Heart left ventricle (tissue), 16 donors: ENCODE measurements at regions not wholly inside any gene's neighbourhood (a gene's known extent, or its start where the extent isn't known, plus 50 kb on each side); places are given as distances from the start of the nearest gene placed in this dataset.
"Not testable (repeated sequence)": the region's sequence is repeated elsewhere in the genome, so short reads cannot be mapped to it uniquely, and the experiment has no call there.

Source experiments
- ATAC-seq, 4 donors: fragments of 200-7000 bp; cut with Tn5 transposase; one replicate each; pipeline ENCODE4 v1.9.1; 2020 to 2022; ENCODE audit warnings: moderate library complexity in 4 of 4, mild to moderate bottlenecking in 3 of 4, moderate number of reproducible peaks in 1 of 4
- DNase-seq, 5 donors: peaks; one replicate each; pipeline ENCODE4 v3.0.0-alpha.2; 2020
- H3K27ac ChIP-seq, 12 donors: fragments of 200-600 bp; sonication (generic) in 4 of 12; one replicate each; pipeline versions ENCODE4 v1.5.0 to v1.8.0; 2016 to 2022; ENCODE audit warnings: mild to moderate bottlenecking in 2 of 12
- H3K27me3 ChIP-seq, 9 donors: fragments of 200-600 bp; sonication (generic) in 2 of 9; one replicate each; pipeline versions ENCODE4 v1.5.1 to v1.8.0; 2016 to 2022; ENCODE audit warnings: mild to moderate bottlenecking in 3 of 9
- H3K36me3 ChIP-seq, 9 donors: fragments of 200-600 bp; sonication (generic) in 2 of 9; one replicate each; pipeline versions ENCODE4 v1.5.0 to v1.8.0; 2018 to 2022; ENCODE audit warnings: mild to moderate bottlenecking in 2 of 9
- H3K4me1 ChIP-seq, 12 donors: fragments of 200-600 bp; sonication (generic) in 4 of 12; one replicate each; pipeline versions ENCODE4 v1.5.0 to v1.8.0; 2016 to 2022; ENCODE audit warnings: mild to moderate bottlenecking in 3 of 12
- H3K4me3 ChIP-seq, 12 donors: fragments of 200-600 bp; sonication (generic) in 4 of 12; one replicate each; pipeline versions ENCODE4 v1.5.0 to v1.8.0; 2017 to 2022; ENCODE audit warnings: mild to moderate bottlenecking in 9 of 12, moderate library complexity in 4 of 12
- H3K9me3 ChIP-seq, 12 donors: fragments of 200-600 bp; sonication (generic) in 4 of 12; one replicate each; pipeline versions ENCODE4 v1.5.0 to v1.8.0; 2016 to 2022; ENCODE audit warnings: mild to moderate bottlenecking in 1 of 12
- POLR2A ChIP-seq, 2 donors: fragments of 450-650 bp; IDR thresholded peaks; one replicate each; pipeline ENCODE4 v1.6.1; 2017; ENCODE audit warnings: antibody characterized with exemption in 2 of 2, mild to moderate bottlenecking in 2 of 2, moderate library complexity in 2 of 2
- WGBS, 4 donors: extraction: QIAGEN DNeasy Blood & Tissue Kit in 2 of 4; methylation state at CpG; one replicate each; pipeline versions ENCODE4 v1.1.5 to v1.1.7; 2013 to 2018; 5-methylcytosine and 5-hydroxymethylcytosine counted together
- intact Hi-C, 10 donors: fragments of 100-400 bp; cut with DNase I; formaldehyde crosslinking; loops; one replicate each; pipeline versions ENCODE4 v1.11.1 to v1.14.2; 2022
- TF ChIP-seq, protein P1 (sequence below), 12 donors: fragments of 200-600 bp; sonication (generic) in 4 of 12; IDR thresholded peaks; one replicate each; pipeline versions ENCODE4 v1.5.0 to v1.8.0; 2018 to 2022; ENCODE audit warnings: antibody characterized with exemption in 12 of 12, mild to moderate bottlenecking in 5 of 12
- donor health status: ischemic (EF 13 %, LVEDD 7.1; RV severe dilation, severe dysfunction).
- donor health status: healthy with polysubstance abuse.
- donor health status: DM: no; HTN: yes; CAD: no.
- donor health status: DM: no; HTN: no; CAD: no.
- donor health status: ischemic (EF 25% LVEDD 6.9; RV normal size, moderate dysfunction).
- donor health status: ischemic (EF 25% LVEDD 5.7; RV mildly dilated, moderate dysfunction).
- donor health status: healthy.
- donor health status: DM: yes; HTN: yes; CAD: no.
- donor health status: ischemic (EF 35%, LVEDD 5.7; RV mildly dilated, moderate dysfunction).
- donor health status: nonischemic (EF 11% LVEDD 7.7; RV severe dilation, severe dysfunction).
- donor health status: DM: yes; HTN: yes; CAD: no.
- donor health status: PGD.
- donor health status: ischemic (EF 29% LVEDD 5.4; RV normal size, mild dysfunction).
- donor health status: nonischemic (EF 23%, LVEDD 6.1; RV moderate dilation, normal function).

GRCh38 chr5:85395526-85395925, 1010.8 kb upstream of the EDIL3 start:
- Histone ChIP-seq H3K27ac (no peak overlapping the region), H3K4me1 (no peaks in the 10 kb centered on the region), H3K9me3 (peaks cover 0 to 11% (median 0%) of the 10 kb centered on the region in 12 donors), H3K4me3 (no peak overlapping the region), H3K36me3 (no peaks in the 10 kb centered on the region), H3K27me3 (no peaks in the 10 kb centered on the region)
- no peak for DNase-seq
- 74 to 83% (median 77%) methylated on average over 1 of the region's 1 CpG for WGBS, 4 donors
- intact Hi-C loops, result no loop called here
- TF ChIP-seq POLR2A (IDR thresholded peaks at IDR 0.05), result no peak
- TF ChIP-seq, protein P1, sequence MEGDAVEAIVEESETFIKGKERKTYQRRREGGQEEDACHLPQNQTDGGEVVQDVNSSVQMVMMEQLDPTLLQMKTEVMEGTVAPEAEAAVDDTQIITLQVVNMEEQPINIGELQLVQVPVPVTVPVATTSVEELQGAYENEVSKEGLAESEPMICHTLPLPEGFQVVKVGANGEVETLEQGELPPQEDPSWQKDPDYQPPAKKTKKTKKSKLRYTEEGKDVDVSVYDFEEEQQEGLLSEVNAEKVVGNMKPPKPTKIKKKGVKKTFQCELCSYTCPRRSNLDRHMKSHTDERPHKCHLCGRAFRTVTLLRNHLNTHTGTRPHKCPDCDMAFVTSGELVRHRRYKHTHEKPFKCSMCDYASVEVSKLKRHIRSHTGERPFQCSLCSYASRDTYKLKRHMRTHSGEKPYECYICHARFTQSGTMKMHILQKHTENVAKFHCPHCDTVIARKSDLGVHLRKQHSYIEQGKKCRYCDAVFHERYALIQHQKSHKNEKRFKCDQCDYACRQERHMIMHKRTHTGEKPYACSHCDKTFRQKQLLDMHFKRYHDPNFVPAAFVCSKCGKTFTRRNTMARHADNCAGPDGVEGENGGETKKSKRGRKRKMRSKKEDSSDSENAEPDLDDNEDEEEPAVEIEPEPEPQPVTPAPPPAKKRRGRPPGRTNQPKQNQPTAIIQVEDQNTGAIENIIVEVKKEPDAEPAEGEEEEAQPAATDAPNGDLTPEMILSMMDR (IDR thresholded peaks at IDR 0.05), result no peak
- no peak for ATAC-seq

DNA sequence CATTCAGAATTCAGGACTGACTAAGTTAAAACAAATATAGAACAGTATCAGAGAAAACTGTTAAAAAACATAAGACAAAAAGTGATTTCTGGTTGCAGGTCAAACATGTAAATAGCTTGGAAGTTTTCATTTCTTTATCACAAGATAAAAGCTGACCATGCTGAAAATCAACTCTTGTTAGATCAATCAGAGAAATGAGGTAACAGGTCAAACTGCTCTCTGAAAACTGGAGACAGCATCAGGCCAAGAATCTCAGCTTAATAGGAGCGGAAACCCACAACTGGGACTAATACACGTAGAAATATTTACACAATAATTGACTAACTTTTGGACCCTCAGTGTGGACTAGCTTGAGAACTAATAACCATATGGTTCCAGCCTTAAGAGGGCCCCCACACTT, 1012.8 kb upstream of the EDIL3 start:
- Histone ChIP-seq H3K27me3 (no peaks in the 10 kb centered on the region), H3K9me3 (peaks cover 0 to 11% (median 0%) of the 10 kb centered on the region in 12 donors), H3K27ac (no peak overlapping the region), H3K4me3 (no peak overlapping the region), H3K4me1 (no peaks in the 10 kb centered on the region), H3K36me3 (no peaks in the 10 kb centered on the region)
- TF ChIP-seq, protein P1 (IDR thresholded peaks at IDR 0.05), result no peak
- no peak for TF ChIP-seq POLR2A (IDR thresholded peaks at IDR 0.05)
- 84 to 93% (median 90%) methylated on average over 2 of the region's 2 CpGs for WGBS, 4 donors
- intact Hi-C loops, result no loop called here
- DNase-seq (no peak), ATAC-seq (no peak)

GRCh38 chr5:85428426-85428934, 1043.8 kb upstream of the EDIL3 start:
- ATAC-seq, result no peak

GRCh38 chr5:85431726-85432125, 1047.0 kb upstream of the EDIL3 start:
- DNase-seq, H3K36me3 ChIP-seq, H3K4me1 ChIP-seq, H3K4me3 ChIP-seq, ATAC-seq, H3K27me3 ChIP-seq, H3K27ac ChIP-seq, intact Hi-C loops, H3K9me3 ChIP-seq: not testable (repeated sequence)
- WGBS, 4 donors, result 82 to 95% (median 90%) methylated on average over 4 to 7 of the region's 7 CpGs

More at GRCh38 chr5:85428426-85428934, 1043.8 kb upstream of the EDIL3 start:
- no peak for DNase-seq
- intact Hi-C loops, result no loop called here
- H3K36me3 ChIP-seq, result no peaks in the 10 kb centered on the region
- H3K4me1 ChIP-seq, result no peaks in the 10 kb centered on the region
- no peak overlapping the region for H3K27ac ChIP-seq
- TF ChIP-seq, protein P1 (IDR thresholded peaks at IDR 0.05), result no peak
- TF ChIP-seq POLR2A (IDR thresholded peaks at IDR 0.05), result no peak
- 35 to 50% (median 46%) methylated on average over 1 of the region's 1 CpG for WGBS, 4 donors
- H3K4me3 ChIP-seq, result no peak overlapping the region
- H3K27me3 ChIP-seq, result no peaks in the 10 kb centered on the region
- H3K9me3 ChIP-seq, result peaks cover 0 to 2% (median 0%) of the 10 kb centered on the region in 12 donors

GRCh38 chr5:85441156-85441555, 1056.5 kb upstream of the EDIL3 start:
- TF ChIP-seq POLR2A (IDR thresholded peaks at IDR 0.05), result no peak
- TF ChIP-seq, protein P1 (IDR thresholded peaks at IDR 0.05), result no peak
- Histone ChIP-seq H3K27ac (no peak overlapping the region), H3K9me3 (no peaks in the 10 kb centered on the region), H3K4me3 (no peak overlapping the region), H3K27me3 (no peaks in the 10 kb centered on the region), H3K36me3 (no peaks in the 10 kb centered on the region), H3K4me1 (no peaks in the 10 kb centered on the region)
- WGBS, 4 donors, result 30 to 55% (median 44%) methylated on average over 3 of the region's 3 CpGs
- ATAC-seq (no peak), DNase-seq (no peak)
- intact Hi-C loops, result no loop called here
